ENCODE measurements at regions not wholly inside any gene's neighbourhood (a gene's known extent, or its start where the extent isn't known, plus 50 kb on each side); places are given as distances from the start of the nearest gene placed in this dataset.

DNA sequence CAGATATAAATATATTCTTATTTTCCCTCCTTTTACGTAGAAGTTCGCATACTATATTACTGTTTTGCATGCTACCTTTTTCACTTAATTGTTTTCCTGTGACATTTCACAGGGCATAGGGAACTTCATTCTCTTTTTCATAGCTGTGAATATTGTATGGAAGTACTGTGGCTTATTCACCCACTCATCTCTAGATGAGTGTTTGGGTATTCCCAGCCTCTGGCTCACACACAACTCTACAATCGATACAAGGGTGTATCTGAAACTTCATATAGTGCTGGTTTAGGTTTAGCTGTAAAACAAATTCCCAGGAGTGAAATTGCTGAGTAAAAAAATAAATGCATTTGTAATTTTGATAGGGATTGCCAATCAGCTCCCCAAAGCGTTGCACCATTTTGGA is 55.3 kb upstream of the MAGI1 start:
- H3K4me1 Mint-ChIP-seq (ENCODE audit: unreplicated experiment) = peaks cover 9% of the 10 kb centered on the region

GRCh38 chr3:66092175-66092995 is 53.7 kb upstream of the MAGI1 start:
- no peak for TF ChIP-seq CTCF (IDR thresholded peaks at IDR 0.05)
- H3K27me3 Mint-ChIP-seq (ENCODE audit: unreplicated experiment) = peaks cover 4% of the 10 kb centered on the region
- no peaks in the 10 kb centered on the region for H3K4me1 Mint-ChIP-seq (ENCODE audit: unreplicated experiment)
- H3K27ac Mint-ChIP-seq (ENCODE audit: unreplicated experiment) = no peak overlapping the region
- no peaks in the 10 kb centered on the region for H3K36me3 Mint-ChIP-seq (ENCODE audit: unreplicated experiment)
- H3K4me3 Mint-ChIP-seq (ENCODE audit: unreplicated experiment) = no peak overlapping the region
- DNase-seq (ENCODE audit: extremely low spot score, unreplicated experiment) = no peak
- H3K9me3 Mint-ChIP-seq (ENCODE audit: unreplicated experiment) = peaks cover 12% of the 10 kb centered on the region

More for the DNA sequence above, 55.3 kb upstream of the MAGI1 start:
- H3K27ac Mint-ChIP-seq (ENCODE audit: unreplicated experiment) = no peak overlapping the region
- DNase-seq (ENCODE audit: extremely low spot score, unreplicated experiment) = no peak
- no peak overlapping the region for H3K4me3 Mint-ChIP-seq (ENCODE audit: unreplicated experiment)
- peaks cover 4% of the 10 kb centered on the region for H3K27me3 Mint-ChIP-seq (ENCODE audit: unreplicated experiment)
- peaks cover 12% of the 10 kb centered on the region for H3K9me3 Mint-ChIP-seq (ENCODE audit: unreplicated experiment)
- no peaks in the 10 kb centered on the region for H3K36me3 Mint-ChIP-seq (ENCODE audit: unreplicated experiment)
- no peak for TF ChIP-seq CTCF (IDR thresholded peaks at IDR 0.05)

Measured in osteocyte (in vitro differentiated cells).